WTC11 (cell line): ENCODE measurements at regions not wholly inside any gene's neighbourhood (a gene's known extent, or its start where the extent isn't known, plus 50 kb on each side); places are given as distances from the start of the nearest gene placed in this dataset.
"Not testable (repeated sequence)": the region's sequence is repeated elsewhere in the genome, so short reads cannot be mapped to it uniquely, and the experiment has no call there.

Experiments used
- MXD4 ChIP-seq: fragments of 250-450 bp; sonication (Bioruptor Pico); IDR thresholded peaks from 2 replicates; pipeline ENCODE4 v1.8.0; 2021; ENCODE audit warnings: mild to moderate bottlenecking, moderate library complexity, borderline replicate concordance
- ZBTB21 ChIP-seq: sonication (generic); formaldehyde crosslinking; IDR thresholded peaks from 2 replicates; pipeline ENCODE4 v1.8.1; 2023; ENCODE audit warnings: mild to moderate bottlenecking, missing genetic modification reagents, borderline replicate concordance

GRCh38 chr4:62595265-62595664 lies 1395.1 kb downstream of the ADGRL3 start:
- not testable (repeated sequence) for TF ChIP-seq MXD4 (CRISPR knock-in tag); ZBTB21
